Mesothelial cell of epicardium (in vitro differentiated cells): ENCODE measurements at regions not wholly inside any gene's neighbourhood (a gene's known extent, or its start where the extent isn't known, plus 50 kb on each side); places are given as distances from the start of the nearest gene placed in this dataset.

ENCODE experiments used
- DNase-seq, 2 experiments: peaks; one replicate each; pipeline ENCODE4 v3.0.0; 2021; ENCODE audit warnings: low spot score in 2 of 2; ENCODE audit not compliant: unreplicated experiment in 2 of 2
- H3K27ac Mint-ChIP-seq: 2 replicates; pipeline ENCODE4 v1.8.0; 2021; ENCODE audit warnings: mixed read lengths
- H3K27me3 Mint-ChIP-seq: 2 replicates; pipeline ENCODE4 v1.8.0; 2021; ENCODE audit warnings: low read depth, mixed read lengths
- H3K36me3 Mint-ChIP-seq: 2 replicates; pipeline ENCODE4 v1.8.0; 2021; ENCODE audit warnings: mixed read lengths
- H3K4me1 Mint-ChIP-seq: 2 replicates; pipeline ENCODE4 v1.8.0; 2021; ENCODE audit warnings: mixed read lengths
- H3K4me3 Mint-ChIP-seq: 2 replicates; pipeline ENCODE4 v1.8.0; 2021; ENCODE audit warnings: mild to moderate bottlenecking, moderate library complexity, mixed read lengths
- H3K9me3 Mint-ChIP-seq: 2 replicates; pipeline ENCODE4 v1.8.0; 2021; ENCODE audit warnings: mixed read lengths
- CTCF ChIP-seq: fragments of 200-600 bp; sonication (generic); IDR thresholded peaks from one replicate; pipeline ENCODE4 v1.5.0; 2021; ENCODE audit warnings: antibody characterized with exemption; ENCODE audit not compliant: unreplicated experiment

GRCh38 chr5:167348251-167348926 lies 943.1 kb upstream of the WWC1 start:
- TF ChIP-seq CTCF, result no peak
- Mint-ChIP-seq H3K4me1 (peaks cover 12% of the 10 kb centered on the region), H3K27ac (no peak overlapping the region), H3K27me3 (no peaks in the 10 kb centered on the region), H3K4me3 (no peak overlapping the region), H3K9me3 (no peaks in the 10 kb centered on the region), H3K36me3 (no peaks in the 10 kb centered on the region)
- no peak for DNase-seq

GRCh38 chr5:167348980-167349379 lies 942.5 kb upstream of the WWC1 start:
- H3K36me3 Mint-ChIP-seq, result no peaks in the 10 kb centered on the region
- TF ChIP-seq CTCF, result no peak
- DNase-seq, result no peak
- no peak overlapping the region for H3K4me3 Mint-ChIP-seq
- no peaks in the 10 kb centered on the region for H3K27me3 Mint-ChIP-seq
- no peak overlapping the region for H3K27ac Mint-ChIP-seq
- H3K4me1 Mint-ChIP-seq, result peaks cover 14% of the 10 kb centered on the region
- no peaks in the 10 kb centered on the region for H3K9me3 Mint-ChIP-seq

- Mint-ChIP-seq H3K36me3 (no peaks in the 10 kb centered on the region), H3K27me3 (no peaks in the 10 kb centered on the region), H3K4me1 (peaks cover 18% of the 10 kb centered on the region), H3K4me3 (no peak overlapping the region), H3K9me3 (no peaks in the 10 kb centered on the region), H3K27ac (no peak overlapping the region)
- DNase-seq, result no peak
- TF ChIP-seq CTCF, result no peak
These were observed 940.1 kb upstream of the WWC1 start for GRCh38 chr5:167351316-167351715.

GRCh38 chr5:167352801-167353200 lies 938.6 kb upstream of the WWC1 start:
- no peaks in the 10 kb centered on the region for H3K36me3 Mint-ChIP-seq
- H3K4me3 Mint-ChIP-seq, result peak overlapping the region; percentile 30
- H3K27ac Mint-ChIP-seq, result peak overlapping the region; percentile 61
- peaks cover 18% of the 10 kb centered on the region for H3K4me1 Mint-ChIP-seq
- TF ChIP-seq CTCF, result no peak
- no peaks in the 10 kb centered on the region for H3K27me3 Mint-ChIP-seq
- no peaks in the 10 kb centered on the region for H3K9me3 Mint-ChIP-seq
- no peak for DNase-seq

GRCh38 chr5:167355346-167355745 lies 936.1 kb upstream of the WWC1 start:
- no peak for DNase-seq
- no peak overlapping the region for H3K27ac Mint-ChIP-seq
- no peaks in the 10 kb centered on the region for H3K27me3 Mint-ChIP-seq
- H3K9me3 Mint-ChIP-seq, result no peaks in the 10 kb centered on the region
- H3K4me3 Mint-ChIP-seq, result no peak overlapping the region
- peaks cover 18% of the 10 kb centered on the region for H3K4me1 Mint-ChIP-seq
- TF ChIP-seq CTCF, result no peak
- no peaks in the 10 kb centered on the region for H3K36me3 Mint-ChIP-seq

- Mint-ChIP-seq H3K4me3 (no peak overlapping the region), H3K4me1 (peaks cover 18% of the 10 kb centered on the region), H3K27ac (no peak overlapping the region), H3K36me3 (no peaks in the 10 kb centered on the region), H3K9me3 (no peaks in the 10 kb centered on the region), H3K27me3 (no peaks in the 10 kb centered on the region)
- no peak for DNase-seq
- TF ChIP-seq CTCF, result no peak
These were observed 935.1 kb upstream of the WWC1 start for GRCh38 chr5:167356374-167356773.
